HEK293 (cell line): ENCODE measurements at regions not wholly inside any gene's neighbourhood (a gene's known extent, or its start where the extent isn't known, plus 50 kb on each side); places are given as distances from the start of the nearest gene placed in this dataset.

Experiments used
- CTCF ChIA-PET: fragments of 350-600 bp; formaldehyde crosslinking; extraction: SDS; loops from one replicate; lab custom pipeline; 2021; ENCODE audit warnings: antibody characterized with exemption; lab: Yijun Ruan, JAX
- POLR2A ChIA-PET: fragments of 300-600 bp; formaldehyde crosslinking; extraction: SDS; loops from one replicate; lab custom pipeline; 2020; ENCODE audit warnings: antibody characterized with exemption, inconsistent platforms; lab: Yijun Ruan, JAX
- H3K27ac ChIP-seq: fragments of 200-500 bp; sonication (Bioruptor generic); 2 replicates; pipeline ENCODE4 v1.5.1; 2014; ENCODE audit warnings: low read depth, low read length, control low read depth, inconsistent platforms; ENCODE audit errors: extremely low read depth
- H3K36me3 ChIP-seq, 2 experiments: fragments of 200-500 bp in 1 of 2; sonication (Bioruptor generic) in 1 of 2; 1 replicate in 1 of 2; 2 replicates in 1 of 2; pipeline ENCODE4 v1.5.1; 2014 to 2017; ENCODE audit warnings: inconsistent platforms in 2 of 2, low read length in 2 of 2; ENCODE audit not compliant: control insufficient read depth in 2 of 2, insufficient read depth in 1 of 2
- H3K4me1 ChIP-seq: fragments of 200-500 bp; sonication (Bioruptor generic); 2 replicates; pipeline ENCODE4 v1.5.1; 2014; ENCODE audit warnings: mild to moderate bottlenecking, low read length, inconsistent platforms; ENCODE audit not compliant: control insufficient read depth, insufficient read depth
- H3K4me3 ChIP-seq: 2 replicates; pipeline ENCODE4 v1.5.1; 2011; ENCODE audit warnings: low read depth, mild to moderate bottlenecking, control low read depth, low read length, moderate library complexity
- H3K9me3 ChIP-seq: fragments of 200-500 bp; sonication (Bioruptor generic); 2 replicates; pipeline ENCODE4 v1.5.1; 2014; ENCODE audit warnings: low read depth, low read length, inconsistent platforms; ENCODE audit not compliant: control insufficient read depth, insufficient read depth
- BCL11B ChIP-seq: fragments of 450-650 bp; formaldehyde crosslinking; IDR thresholded peaks from 2 replicates; pipeline ENCODE4 v1.5.1; 2016; ENCODE audit warnings: low read depth, missing biosample characterization, missing genetic modification characterization
- CTCF ChIP-seq: fragments of 450-650 bp; formaldehyde crosslinking; IDR thresholded peaks from 2 replicates; pipeline ENCODE4 v1.5.1; 2016; ENCODE audit warnings: missing biosample characterization, missing genetic modification characterization
- GLI4 ChIP-seq: fragments of 450-650 bp; formaldehyde crosslinking; IDR thresholded peaks from 2 replicates; pipeline ENCODE4 v1.5.1; 2016; ENCODE audit warnings: missing biosample characterization, missing genetic modification characterization
- IKZF3 ChIP-seq: fragments of 450-650 bp; IDR thresholded peaks from 2 replicates; pipeline ENCODE4 v1.5.0; 2018; ENCODE audit warnings: missing biosample characterization, mild to moderate bottlenecking, missing genetic modification characterization, moderate library complexity
- PRDM4 ChIP-seq: fragments of 450-650 bp; formaldehyde crosslinking; IDR thresholded peaks from 2 replicates; pipeline ENCODE4 v1.5.1; 2017; ENCODE audit warnings: missing biosample characterization, missing genetic modification characterization
- ZBTB20 ChIP-seq: fragments of 450-650 bp; formaldehyde crosslinking; IDR thresholded peaks from 2 replicates; pipeline ENCODE4 v1.5.1; 2016; ENCODE audit warnings: missing biosample characterization, missing genetic modification characterization
- ZBTB8A ChIP-seq: fragments of 450-650 bp; formaldehyde crosslinking; IDR thresholded peaks from 2 replicates; pipeline ENCODE4 v1.5.1; 2016; ENCODE audit warnings: missing biosample characterization, missing genetic modification characterization
- ZNF114 ChIP-seq: fragments of 450-650 bp; formaldehyde crosslinking; IDR thresholded peaks from 2 replicates; pipeline ENCODE4 v1.5.0; 2017; ENCODE audit warnings: missing biosample characterization, missing genetic modification characterization
- ZNF133 ChIP-seq: fragments of 450-650 bp; formaldehyde crosslinking; IDR thresholded peaks from 2 replicates; pipeline ENCODE4 v1.5.1; 2016; ENCODE audit warnings: missing biosample characterization, missing genetic modification characterization
- ZNF169 ChIP-seq: fragments of 450-650 bp; formaldehyde crosslinking; IDR thresholded peaks from 2 replicates; pipeline ENCODE4 v1.5.1; 2016; ENCODE audit warnings: missing biosample characterization, missing genetic modification characterization
- ZNF274 ChIP-seq, 2 experiments: fragments of 200-500 bp in 1 of 2; fragments of 450-650 bp in 1 of 2; sonication (Bioruptor generic) in 1 of 2; formaldehyde crosslinking in 1 of 2; IDR thresholded peaks; 2 replicates each; pipeline versions ENCODE4 v1.5.1 to v1.6.1; 2014 to 2016; ENCODE audit warnings: borderline replicate concordance in 1 of 2, inconsistent platforms in 1 of 2, low read length in 1 of 2, missing biosample characterization in 1 of 2, missing genetic modification characterization in 1 of 2
- ZNF280C ChIP-seq: fragments of 450-650 bp; formaldehyde crosslinking; IDR thresholded peaks from 2 replicates; pipeline ENCODE4 v1.5.1; 2016; ENCODE audit warnings: missing biosample characterization, missing genetic modification characterization
- ZNF324 ChIP-seq: fragments of 450-650 bp; formaldehyde crosslinking; IDR thresholded peaks from 2 replicates; pipeline ENCODE4 v1.5.1; 2016; ENCODE audit warnings: missing biosample characterization, missing genetic modification characterization
- ZNF366 ChIP-seq: fragments of 450-650 bp; formaldehyde crosslinking; conservative IDR thresholded peaks from 2 replicates; pipeline ENCODE4 v1.5.1; 2016; ENCODE audit warnings: missing biosample characterization, missing genetic modification characterization
- ZNF416 ChIP-seq: fragments of 450-650 bp; formaldehyde crosslinking; IDR thresholded peaks from 2 replicates; pipeline ENCODE4 v1.5.1; 2016; ENCODE audit warnings: missing biosample characterization, missing genetic modification characterization
- ZNF423 ChIP-seq: fragments of 450-650 bp; formaldehyde crosslinking; IDR thresholded peaks from 2 replicates; pipeline ENCODE4 v1.5.1; 2016; ENCODE audit warnings: missing biosample characterization, missing genetic modification characterization
- ZNF514 ChIP-seq: fragments of 450-650 bp; formaldehyde crosslinking; IDR thresholded peaks from 2 replicates; pipeline ENCODE4 v1.5.1; 2016; ENCODE audit warnings: missing biosample characterization, missing genetic modification characterization
- ZNF561 ChIP-seq: fragments of 450-650 bp; IDR thresholded peaks from 2 replicates; pipeline ENCODE4 v1.5.1; 2018; ENCODE audit warnings: missing biosample characterization, missing genetic modification characterization, borderline replicate concordance
- ZNF580 ChIP-seq: fragments of 450-650 bp; formaldehyde crosslinking; IDR thresholded peaks from 2 replicates; pipeline ENCODE4 v1.5.1; 2016; ENCODE audit warnings: missing biosample characterization, missing genetic modification characterization
- ZNF596 ChIP-seq: fragments of 450-650 bp; IDR thresholded peaks from 2 replicates; pipeline ENCODE4 v1.5.0; 2018; ENCODE audit warnings: missing biosample characterization, mild to moderate bottlenecking, missing genetic modification characterization, moderate library complexity
- ZNF623 ChIP-seq: fragments of 450-650 bp; formaldehyde crosslinking; IDR thresholded peaks from 2 replicates; pipeline ENCODE4 v1.5.1; 2016; ENCODE audit warnings: missing biosample characterization, missing genetic modification characterization
- ZNF629 ChIP-seq: fragments of 450-650 bp; formaldehyde crosslinking; IDR thresholded peaks from 2 replicates; pipeline ENCODE4 v1.5.1; 2017; ENCODE audit warnings: missing biosample characterization, missing genetic modification characterization
- ZNF660 ChIP-seq: fragments of 450-650 bp; IDR thresholded peaks from 2 replicates; pipeline ENCODE4 v1.5.1; 2018; ENCODE audit warnings: missing biosample characterization, mild to moderate bottlenecking, missing genetic modification characterization
- ZNF692 ChIP-seq: fragments of 450-650 bp; formaldehyde crosslinking; IDR thresholded peaks from 2 replicates; pipeline ENCODE4 v1.5.1; 2016; ENCODE audit warnings: missing biosample characterization, missing genetic modification characterization
- ZNF768 ChIP-seq: fragments of 450-650 bp; formaldehyde crosslinking; IDR thresholded peaks from 2 replicates; pipeline ENCODE4 v1.5.1; 2018; ENCODE audit warnings: missing biosample characterization, mild to moderate bottlenecking, missing genetic modification characterization
- ZNF776 ChIP-seq: fragments of 450-650 bp; formaldehyde crosslinking; IDR thresholded peaks from 2 replicates; pipeline ENCODE4 v1.5.0; 2017; ENCODE audit warnings: missing biosample characterization, missing genetic modification characterization, borderline replicate concordance
- ZNF777 ChIP-seq: fragments of 450-650 bp; formaldehyde crosslinking; IDR thresholded peaks from 2 replicates; pipeline ENCODE4 v1.5.1; 2017; ENCODE audit warnings: missing biosample characterization, missing genetic modification characterization, borderline replicate concordance
- ZNF792 ChIP-seq: fragments of 450-650 bp; formaldehyde crosslinking; IDR thresholded peaks from 2 replicates; pipeline ENCODE4 v1.5.1; 2016; ENCODE audit warnings: missing biosample characterization, missing genetic modification characterization

GRCh38 chr22:46062971-46063631 lies 86.1 kb upstream of the WNT7B start:
- Histone ChIP-seq H3K9me3 (no peaks in the 10 kb centered on the region), H3K4me3 (no peak overlapping the region), H3K36me3 (no peaks in the 10 kb centered on the region), H3K4me1 (peaks cover 13% of the 10 kb centered on the region; the same call in 1 of the 2 replicates), H3K27ac (no peak overlapping the region)
- ChIA-PET POLR2A (interaction anchor here (0.7 to 0.8 kb wide), 2 partner anchors 9 to 57 kb away, joined by 3 read pairs; no protein-coding TSS in a partner anchor), CTCF (interaction anchor here (1.5 to 5.7 kb wide), 2 partner anchors 8 to 56 kb away, joined by 4 to 33 read pairs; no protein-coding TSS in a partner anchor)
- TF ChIP-seq ZBTB20 (tag by site-specific recombination) (peak; percentile 42; the same call in 1 of the 2 replicates), ZNF280C (tag by site-specific recombination) (no peak), ZNF629 (tag by site-specific recombination) (no peak), ZBTB8A (tag by site-specific recombination) (peak; percentile 22; the same call in 1 of the 2 replicates), ZNF114 (no peak), ZNF514 (tag by site-specific recombination) (no peak), ZNF777 (no peak), ZNF623 (tag by site-specific recombination) (no peak), ZNF768 (tag by site-specific recombination) (no peak), ZNF274 (IDR thresholded peaks at IDR 0.05; ENCODE audit: low read length) (no peak), ZNF274 (tag by site-specific recombination; IDR thresholded peaks at IDR 0.05; ENCODE audit: borderline replicate concordance) (no peak), ZNF792 (tag by site-specific recombination) (no peak), GLI4 (no peak), IKZF3 (0 out of 2 replicates have a peak, but pooled peaks have one; percentile 20), ZNF416 (no peak), ZNF169 (tag by site-specific recombination) (no peak), BCL11B (tag by site-specific recombination) (no peak), PRDM4 (tag by site-specific recombination) (no peak)

- CTCF ChIA-PET, result interaction anchor here (1.5 to 5.7 kb wide), 2 partner anchors 9 to 57 kb away, joined by 4 to 33 read pairs; no protein-coding TSS in a partner anchor
- Histone ChIP-seq H3K36me3 (no peaks in the 10 kb centered on the region), H3K4me1 (peaks cover 16% of the 10 kb centered on the region), H3K27ac (no peak overlapping the region), H3K4me3 (no peak overlapping the region), H3K9me3 (no peaks in the 10 kb centered on the region)
- POLR2A ChIA-PET, result no interaction called here
- peak; percentile 6; the same call in 1 of the 2 replicates for TF ChIP-seq ZNF596 (tag by site-specific recombination)
- no peak for TF ChIP-seq ZNF324 (tag by site-specific recombination)
- peak; percentile 16; the same call in 1 of the 2 replicates for TF ChIP-seq ZNF366 (tag by site-specific recombination)
- 0 out of 2 replicates have a peak, but pooled peaks have one; percentile 28 for TF ChIP-seq ZNF692 (tag by site-specific recombination)
- TF ChIP-seq CTCF (tag by site-specific recombination), result no peak
- 0 out of 2 replicates have a peak, but pooled peaks have one; percentile 34 for TF ChIP-seq ZNF580
- no peak for TF ChIP-seq ZNF133 (tag by site-specific recombination)
- no peak for TF ChIP-seq ZNF776 (tag by site-specific recombination)
- peak; percentile 74 for TF ChIP-seq ZNF561 (tag by site-specific recombination)
- no peak for TF ChIP-seq ZNF660 (tag by site-specific recombination)
- no peak for TF ChIP-seq ZNF423 (tag by site-specific recombination)
These were observed 86.5 kb upstream of the PPARA start for GRCh38 chr22:46063846-46064227.
